GM23338 (cell line): ENCODE measurements at regions not wholly inside any gene's neighbourhood (a gene's known extent, or its start where the extent isn't known, plus 50 kb on each side); places are given as distances from the start of the nearest gene placed in this dataset.

Source experiments
- ATAC-seq: fragments of 200-7000 bp; cut with Tn5 transposase; 3 replicates; pipeline ENCODE4 v1.9.1; 2020
- DNase-seq: peaks from one replicate; pipeline ENCODE4 v3.0.0-alpha.2; 2015; ENCODE audit warnings: low spot score
- H2AFZ ChIP-seq: fragments of 200-600 bp; sonication (generic); 2 replicates; pipeline ENCODE4 v1.8.0; 2016; ENCODE audit warnings: antibody characterized with exemption, mild to moderate bottlenecking, moderate library complexity
- H3F3A ChIP-seq: fragments of 200-600 bp; sonication (generic); replicated peaks from 2 replicates; pipeline ENCODE4 v1.8.0; 2017; ENCODE audit warnings: antibody characterized with exemption, mixed run types, low read depth
- H3K27ac ChIP-seq: fragments of 200-600 bp; sonication (generic); 2 replicates; pipeline ENCODE4 v1.6.1; 2016; ENCODE audit warnings: low read depth
- H3K27me3 ChIP-seq: fragments of 200-600 bp; sonication (generic); 2 replicates; pipeline ENCODE4 v1.8.0; 2016; ENCODE audit warnings: mild to moderate bottlenecking, mixed run types, moderate library complexity; ENCODE audit not compliant: insufficient read depth
- H3K36me3 ChIP-seq: fragments of 200-600 bp; sonication (generic); 2 replicates; pipeline ENCODE4 v1.8.0; 2016; ENCODE audit warnings: mild to moderate bottlenecking; ENCODE audit not compliant: insufficient read depth
- H3K4me1 ChIP-seq: fragments of 200-600 bp; sonication (generic); 2 replicates; pipeline ENCODE4 v1.8.0; 2016; ENCODE audit warnings: mild to moderate bottlenecking, moderate library complexity; ENCODE audit not compliant: insufficient read depth
- H3K4me2 ChIP-seq: fragments of 200-600 bp; sonication (generic); 2 replicates; pipeline ENCODE4 v1.7.1; 2017; ENCODE audit warnings: mixed run types
- H3K4me3 ChIP-seq: fragments of 200-600 bp; sonication (generic); 2 replicates; pipeline ENCODE4 v1.6.1; 2016; ENCODE audit warnings: mixed run types
- H3K79me2 ChIP-seq: fragments of 200-600 bp; sonication (generic); replicated peaks from 2 replicates; pipeline ENCODE4 v1.8.0; 2017; ENCODE audit warnings: mild to moderate bottlenecking; ENCODE audit not compliant: insufficient read depth
- H3K9me2 ChIP-seq: fragments of 200-600 bp; sonication (generic); 2 replicates; pipeline ENCODE4 v1.8.0; 2017; ENCODE audit not compliant: insufficient read depth
- H4K20me1 ChIP-seq: fragments of 200-600 bp; sonication (generic); replicated peaks from 2 replicates; pipeline ENCODE4 v1.8.0; 2017; ENCODE audit warnings: mild to moderate bottlenecking; ENCODE audit not compliant: insufficient read depth
- H3K27ac Mint-ChIP-seq: 2 replicates; pipeline ENCODE4 v1.8.0; 2020; ENCODE audit warnings: inconsistent platforms, mild to moderate bottlenecking, moderate library complexity, mixed read lengths
- H3K27me3 Mint-ChIP-seq: 3 replicates; pipeline ENCODE4 v1.8.0; 2022; ENCODE audit warnings: low read depth, mild to moderate bottlenecking, moderate library complexity, mixed read lengths, inconsistent platforms; ENCODE audit not compliant: insufficient read depth, poor library complexity
- H3K36me3 Mint-ChIP-seq: 3 replicates; pipeline ENCODE4 v1.8.0; 2021; ENCODE audit warnings: low read depth, mild to moderate bottlenecking, inconsistent platforms, moderate library complexity, mixed read lengths
- H3K4me1 Mint-ChIP-seq: 3 replicates; pipeline ENCODE4 v1.8.0; 2020; ENCODE audit warnings: mild to moderate bottlenecking, inconsistent platforms, mixed read lengths
- H3K4me3 Mint-ChIP-seq: 3 replicates; pipeline ENCODE4 v1.8.0; 2021; ENCODE audit warnings: moderate library complexity, mild to moderate bottlenecking, inconsistent platforms, mixed read lengths
- H3K9me3 Mint-ChIP-seq: 3 replicates; pipeline ENCODE4 v1.8.0; 2020; ENCODE audit warnings: moderate library complexity, mild to moderate bottlenecking, inconsistent platforms, mixed read lengths
- CREB1 ChIP-seq: fragments of 250-450 bp; sonication (Bioruptor Pico); IDR thresholded peaks from 2 replicates; pipeline ENCODE4 v1.5.0; 2020; ENCODE audit warnings: low read depth, mild to moderate bottlenecking, moderate library complexity
- CTCF ChIP-seq, 2 experiments: fragments of 200-600 bp in 1 of 2; sonication (generic) in 1 of 2; conservative IDR thresholded peaks; 2 replicates each; pipeline versions ENCODE4 v1.5.1 to v1.6.1; 2016 to 2017; ENCODE audit warnings: antibody characterized with exemption in 2 of 2, low read depth in 2 of 2, mild to moderate bottlenecking in 2 of 2, moderate library complexity in 1 of 2
- ETS1 ChIP-seq: IDR thresholded peaks from 2 replicates; pipeline ENCODE4 v1.6.1; 2016; ENCODE audit warnings: antibody characterized with exemption
- EZH2 ChIP-seq: fragments of 200-600 bp; sonication (generic); IDR thresholded peaks from one replicate; pipeline ENCODE4 v1.8.0; 2017; ENCODE audit warnings: antibody characterized with exemption, mild to moderate bottlenecking, low read depth; ENCODE audit not compliant: unreplicated experiment
- EZH2phosphoT487 ChIP-seq: fragments of 200-600 bp; sonication (generic); IDR thresholded peaks from one replicate; pipeline ENCODE4 v1.8.1; 2018; ENCODE audit warnings: antibody characterized with exemption; ENCODE audit not compliant: unreplicated experiment
- POLR2AphosphoS5 ChIP-seq: IDR thresholded peaks from 2 replicates; pipeline ENCODE4 v1.6.1; 2016; ENCODE audit warnings: antibody characterized with exemption, low read depth
- REST ChIP-seq: IDR thresholded peaks from one replicate; pipeline ENCODE4 v1.6.1; 2018; ENCODE audit warnings: antibody characterized with exemption; ENCODE audit not compliant: unreplicated experiment
- STAT1 ChIP-seq: IDR thresholded peaks from one replicate; pipeline ENCODE4 v1.6.1; 2016; ENCODE audit warnings: antibody characterized with exemption; ENCODE audit not compliant: unreplicated experiment
- ZNF114 ChIP-seq: fragments of 250-450 bp; sonication (Bioruptor Pico); IDR thresholded peaks from 2 replicates; pipeline ENCODE4 v1.5.0; 2020; ENCODE audit warnings: mild to moderate bottlenecking, moderate library complexity
- ZNF331 ChIP-seq: fragments of 250-450 bp; sonication (Bioruptor Pico); IDR thresholded peaks from 2 replicates; pipeline ENCODE4 v1.5.0; 2020; ENCODE audit warnings: low read depth, mild to moderate bottlenecking, moderate library complexity

GRCh38 chr21:41630917-41631316 is 123.0 kb upstream of the TMPRSS2 start (continued):
- TF ChIP-seq REST (no peak), STAT1 (no peak), ZNF331 (CRISPR knock-in tag) (no peak), EZH2 (no peak), CTCF (conservative IDR thresholded peaks at IDR 0.05; ENCODE audit: low read depth in 2 of 2) (no peak), EZH2phosphoT487 (no peak)

- Histone ChIP-seq H3K4me1 (no peaks in the 10 kb centered on the region), H4K20me1 (no peaks in the 10 kb centered on the region), H3F3A (no peaks in the 10 kb centered on the region), H3K36me3 (no peaks in the 10 kb centered on the region), H3K27me3 (no peaks in the 10 kb centered on the region), H3K79me2 (no peaks in the 10 kb centered on the region), H3K4me2 (no peak overlapping the region), H3K27ac (no peak overlapping the region), H2AFZ (no peak overlapping the region), H3K4me3 (no peak overlapping the region), H3K9me2 (peaks cover 6% of the 10 kb centered on the region; the same call in 1 of the 2 replicates)
- H3K4me1 Mint-ChIP-seq = no peaks in the 10 kb centered on the region; the same call in 1 of the 3 replicates
- no peak for TF ChIP-seq ETS1
- no peak for TF ChIP-seq POLR2AphosphoS5
- no peak for TF ChIP-seq CREB1 (CRISPR knock-in tag)
- TF ChIP-seq EZH2phosphoT487 = no peak
- TF ChIP-seq ZNF114 (CRISPR knock-in tag) = no peak
- TF ChIP-seq EZH2 = no peak
- H3K9me3 Mint-ChIP-seq = no peaks in the 10 kb centered on the region; the same call in 1 of the 3 replicates
- H3K27ac Mint-ChIP-seq = no peak overlapping the region
- H3K36me3 Mint-ChIP-seq = no peaks in the 10 kb centered on the region; the same call in 2 of the 3 replicates
- no peak for DNase-seq
- H3K4me3 Mint-ChIP-seq = no peak overlapping the region
- peaks cover 5% of the 10 kb centered on the region for H3K27me3 Mint-ChIP-seq
- ATAC-seq = no peak
These were observed 122.3 kb upstream of the TMPRSS2 start for GRCh38 chr21:41630249-41630648.
